ENCODE measurements at regions not wholly inside any gene's neighbourhood (a gene's known extent, or its start where the extent isn't known, plus 50 kb on each side); places are given as distances from the start of the nearest gene placed in this dataset.

DNA sequence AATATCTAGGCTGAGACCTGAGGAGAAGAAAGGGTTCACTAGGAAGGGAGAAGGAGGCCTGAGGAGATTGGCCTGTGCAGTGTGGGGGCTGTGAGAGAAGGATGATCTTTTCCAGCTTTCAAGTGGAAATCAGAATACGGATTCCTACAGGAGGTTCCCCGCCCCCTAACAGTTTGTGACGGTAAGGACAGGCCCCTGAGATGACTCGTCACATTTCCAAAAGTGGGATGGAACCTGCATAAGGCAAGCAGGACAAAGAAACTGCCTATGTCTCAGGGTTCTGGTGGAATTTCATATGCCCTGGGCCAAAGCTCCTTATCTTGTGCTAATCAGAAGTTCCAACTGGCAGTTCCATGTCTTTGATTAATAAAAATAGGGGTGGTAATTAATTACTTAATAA is 275.6 kb downstream of the SNX10 start:
- TF ChIP-seq FOXA1 (IDR thresholded peaks at IDR 0.05) = no peak
- TF ChIP-seq, protein P1, sequence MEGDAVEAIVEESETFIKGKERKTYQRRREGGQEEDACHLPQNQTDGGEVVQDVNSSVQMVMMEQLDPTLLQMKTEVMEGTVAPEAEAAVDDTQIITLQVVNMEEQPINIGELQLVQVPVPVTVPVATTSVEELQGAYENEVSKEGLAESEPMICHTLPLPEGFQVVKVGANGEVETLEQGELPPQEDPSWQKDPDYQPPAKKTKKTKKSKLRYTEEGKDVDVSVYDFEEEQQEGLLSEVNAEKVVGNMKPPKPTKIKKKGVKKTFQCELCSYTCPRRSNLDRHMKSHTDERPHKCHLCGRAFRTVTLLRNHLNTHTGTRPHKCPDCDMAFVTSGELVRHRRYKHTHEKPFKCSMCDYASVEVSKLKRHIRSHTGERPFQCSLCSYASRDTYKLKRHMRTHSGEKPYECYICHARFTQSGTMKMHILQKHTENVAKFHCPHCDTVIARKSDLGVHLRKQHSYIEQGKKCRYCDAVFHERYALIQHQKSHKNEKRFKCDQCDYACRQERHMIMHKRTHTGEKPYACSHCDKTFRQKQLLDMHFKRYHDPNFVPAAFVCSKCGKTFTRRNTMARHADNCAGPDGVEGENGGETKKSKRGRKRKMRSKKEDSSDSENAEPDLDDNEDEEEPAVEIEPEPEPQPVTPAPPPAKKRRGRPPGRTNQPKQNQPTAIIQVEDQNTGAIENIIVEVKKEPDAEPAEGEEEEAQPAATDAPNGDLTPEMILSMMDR (IDR thresholded peaks at IDR 0.05; ENCODE audit: low read depth, low read length, missing input control) = no peak
